Caco-2 (cell line): ENCODE measurements at regions not wholly inside any gene's neighbourhood (a gene's known extent, or its start where the extent isn't known, plus 50 kb on each side); places are given as distances from the start of the nearest gene placed in this dataset.
A peak's percentile ranks its signal among the peaks of the same experiment; 100 is the strongest.

ENCODE experiments used
- BruUV-seq: library from RNA; stranded (reverse); fragments of 400-500 nt; replicated peaks from 2 replicates; lab custom pipeline; 2021; lab: Mats Ljungman, UMichigan
- CTCF ChIA-PET: fragments of 300-600 bp; sonication (Branson Sonifier 250); formaldehyde crosslinking; loops from one replicate; lab custom pipeline; 2022; ENCODE audit warnings: antibody characterized with exemption; lab: Charles Lee
- POLR2A ChIA-PET: fragments of 300-600 bp; sonication (Branson Sonifier 250); formaldehyde crosslinking; loops from one replicate; lab custom pipeline; 2022; ENCODE audit warnings: antibody characterized with exemption; lab: Charles Lee
- DNase-seq, 2 experiments: peaks; one replicate each; pipeline versions ENCODE4 v3.0.0 to v3.0.0-alpha.2; 2020 to 2022
- H3K27me3 ChIP-seq: replicated peaks from 2 replicates; pipeline ENCODE4 v1.6.0; 2011; ENCODE audit warnings: low read length; ENCODE audit not compliant: control insufficient read depth, insufficient read depth
- H3K36me3 ChIP-seq: 2 replicates; pipeline ENCODE4 v1.5.1; 2011; ENCODE audit warnings: low read length; ENCODE audit not compliant: control insufficient read depth, insufficient read depth
- H3K4me1 ChIP-seq: fragments of 250-450 bp; sonication (Bioruptor Pico); 2 replicates; pipeline ENCODE4 v1.5.1; 2020; ENCODE audit warnings: mild to moderate bottlenecking
- H3K4me3 ChIP-seq: 2 replicates; pipeline ENCODE4 v1.5.1; 2011; ENCODE audit warnings: low read depth, mild to moderate bottlenecking, control low read depth, low read length
- H3K9me3 ChIP-seq: fragments of 250-450 bp; sonication (Bioruptor Pico); 2 replicates; pipeline ENCODE4 v1.5.1; 2020; ENCODE audit warnings: mild to moderate bottlenecking, moderate library complexity
- H3K27ac Mint-ChIP-seq: one replicate; pipeline ENCODE4 v1.8.0; 2022; ENCODE audit warnings: mixed read lengths; ENCODE audit not compliant: unreplicated experiment
- H3K27me3 Mint-ChIP-seq: one replicate; pipeline ENCODE4 v1.8.0; 2022; ENCODE audit warnings: mixed read lengths; ENCODE audit not compliant: insufficient read depth, unreplicated experiment
- H3K36me3 Mint-ChIP-seq: one replicate; pipeline ENCODE4 v1.8.0; 2022; ENCODE audit warnings: mild to moderate bottlenecking, mixed read lengths; ENCODE audit not compliant: insufficient read depth, unreplicated experiment
- H3K4me1 Mint-ChIP-seq: one replicate; pipeline ENCODE4 v1.8.0; 2022; ENCODE audit warnings: low read depth, mixed read lengths; ENCODE audit not compliant: unreplicated experiment
- H3K4me3 Mint-ChIP-seq: one replicate; pipeline ENCODE4 v1.8.0; 2022; ENCODE audit warnings: mild to moderate bottlenecking, moderate library complexity, mixed read lengths; ENCODE audit not compliant: unreplicated experiment
- H3K9me3 Mint-ChIP-seq: one replicate; pipeline ENCODE4 v1.8.0; 2022; ENCODE audit warnings: mixed read lengths; ENCODE audit not compliant: unreplicated experiment
- intact Hi-C: fragments of 100-400 bp; cut with micrococcal nuclease; formaldehyde crosslinking; loops from one replicate; pipeline ENCODE4 v1.10.0; 2022; ENCODE audit not compliant: unreplicated experiment
- TF ChIP-seq, protein P1 (sequence below), 2 experiments: fragments of 200-600 bp in 1 of 2; IDR thresholded peaks; 1 replicate in 1 of 2; 2 replicates in 1 of 2; pipeline versions ENCODE4 v1.5.1 to v1.8.0; 2011 to 2022; ENCODE audit warnings: antibody characterized with exemption in 1 of 2, control low read depth in 1 of 2, inconsistent platforms in 1 of 2, low read depth in 1 of 2, low read length in 1 of 2, mild to moderate bottlenecking in 1 of 2, moderate library complexity in 1 of 2; ENCODE audit not compliant: insufficient read depth in 1 of 2, severe bottlenecking in 1 of 2, unreplicated experiment in 1 of 2

DNA sequence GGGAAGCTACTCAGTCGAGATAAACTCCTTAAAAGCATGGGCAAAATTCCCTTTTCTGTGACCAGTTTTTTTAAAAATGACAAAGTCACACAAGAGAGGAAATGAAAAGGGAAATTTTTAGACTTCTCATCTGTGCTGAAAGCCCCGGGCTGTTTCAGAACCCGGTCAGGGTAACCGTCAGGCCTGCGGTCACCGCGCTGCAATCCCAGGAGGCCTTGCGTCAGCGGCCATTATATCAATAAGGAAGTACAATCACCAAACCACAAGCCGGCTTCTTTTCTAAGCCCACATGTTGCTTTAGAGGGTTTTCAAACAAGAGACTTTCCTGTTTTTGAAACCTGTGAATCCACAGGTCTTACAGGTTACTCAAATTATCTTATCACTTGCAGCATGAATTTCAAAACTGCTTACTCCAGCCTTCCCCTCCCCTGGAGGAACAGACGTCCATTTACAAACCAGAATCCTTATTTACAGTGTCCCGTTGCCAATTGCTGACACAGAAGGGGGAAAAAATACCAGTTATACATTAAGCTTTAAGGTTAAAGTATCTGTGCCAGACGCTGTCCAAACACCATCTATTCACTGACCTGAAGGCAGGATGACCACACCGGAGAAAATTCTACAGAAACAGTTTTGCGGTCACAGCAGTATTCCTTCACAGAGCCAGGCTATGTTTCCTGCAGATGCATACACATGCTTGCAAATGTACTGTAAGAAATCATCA lies 165.3 kb downstream of the TOMM20 start:
- peak; percentile 85 to 88 for DNase-seq
- intact Hi-C loops = loop anchor here (1.0 to 5.0 kb wide), 13 partner anchors 8 to 464 kb away; no protein-coding TSS in a partner anchor
- H3K36me3 Mint-ChIP-seq = peaks cover 19% of the 10 kb centered on the region
- no peaks in the 10 kb centered on the region for H3K27me3 ChIP-seq
- peaks cover 66% of the 10 kb centered on the region for H3K4me1 ChIP-seq
- no peaks in the 10 kb centered on the region for H3K27me3 Mint-ChIP-seq
- peak overlapping the region; percentile 6; the same call in 1 of the 2 replicates for H3K4me3 ChIP-seq
- ChIA-PET CTCF (interaction anchor here (0.7 to 2.3 kb wide), 4 partner anchors 11 to 453 kb away, joined by 3 to 8 read pairs (median 3); no protein-coding TSS in a partner anchor), POLR2A (interaction anchor here (0.6 to 2.8 kb wide), 5 partner anchors 11 to 239 kb away, joined by 3 to 20 read pairs (median 5); no protein-coding TSS in a partner anchor)
- H3K36me3 ChIP-seq = no peaks in the 10 kb centered on the region
- peak overlapping the region; percentile 78 for H3K4me3 Mint-ChIP-seq
- no peaks in the 10 kb centered on the region for H3K9me3 ChIP-seq
- no TSS peak for BruUV-seq
- peaks cover 76% of the 10 kb centered on the region for H3K4me1 Mint-ChIP-seq
- H3K9me3 Mint-ChIP-seq = no peaks in the 10 kb centered on the region
- H3K27ac Mint-ChIP-seq = peak overlapping the region; percentile 89
- TF ChIP-seq, protein P1, sequence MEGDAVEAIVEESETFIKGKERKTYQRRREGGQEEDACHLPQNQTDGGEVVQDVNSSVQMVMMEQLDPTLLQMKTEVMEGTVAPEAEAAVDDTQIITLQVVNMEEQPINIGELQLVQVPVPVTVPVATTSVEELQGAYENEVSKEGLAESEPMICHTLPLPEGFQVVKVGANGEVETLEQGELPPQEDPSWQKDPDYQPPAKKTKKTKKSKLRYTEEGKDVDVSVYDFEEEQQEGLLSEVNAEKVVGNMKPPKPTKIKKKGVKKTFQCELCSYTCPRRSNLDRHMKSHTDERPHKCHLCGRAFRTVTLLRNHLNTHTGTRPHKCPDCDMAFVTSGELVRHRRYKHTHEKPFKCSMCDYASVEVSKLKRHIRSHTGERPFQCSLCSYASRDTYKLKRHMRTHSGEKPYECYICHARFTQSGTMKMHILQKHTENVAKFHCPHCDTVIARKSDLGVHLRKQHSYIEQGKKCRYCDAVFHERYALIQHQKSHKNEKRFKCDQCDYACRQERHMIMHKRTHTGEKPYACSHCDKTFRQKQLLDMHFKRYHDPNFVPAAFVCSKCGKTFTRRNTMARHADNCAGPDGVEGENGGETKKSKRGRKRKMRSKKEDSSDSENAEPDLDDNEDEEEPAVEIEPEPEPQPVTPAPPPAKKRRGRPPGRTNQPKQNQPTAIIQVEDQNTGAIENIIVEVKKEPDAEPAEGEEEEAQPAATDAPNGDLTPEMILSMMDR (IDR thresholded peaks at IDR 0.05; ENCODE audit: insufficient read depth in 1 of 2, low read depth in 1 of 2, low read length in 1 of 2, severe bottlenecking in 1 of 2, unreplicated experiment in 1 of 2) = no peak

DNA sequence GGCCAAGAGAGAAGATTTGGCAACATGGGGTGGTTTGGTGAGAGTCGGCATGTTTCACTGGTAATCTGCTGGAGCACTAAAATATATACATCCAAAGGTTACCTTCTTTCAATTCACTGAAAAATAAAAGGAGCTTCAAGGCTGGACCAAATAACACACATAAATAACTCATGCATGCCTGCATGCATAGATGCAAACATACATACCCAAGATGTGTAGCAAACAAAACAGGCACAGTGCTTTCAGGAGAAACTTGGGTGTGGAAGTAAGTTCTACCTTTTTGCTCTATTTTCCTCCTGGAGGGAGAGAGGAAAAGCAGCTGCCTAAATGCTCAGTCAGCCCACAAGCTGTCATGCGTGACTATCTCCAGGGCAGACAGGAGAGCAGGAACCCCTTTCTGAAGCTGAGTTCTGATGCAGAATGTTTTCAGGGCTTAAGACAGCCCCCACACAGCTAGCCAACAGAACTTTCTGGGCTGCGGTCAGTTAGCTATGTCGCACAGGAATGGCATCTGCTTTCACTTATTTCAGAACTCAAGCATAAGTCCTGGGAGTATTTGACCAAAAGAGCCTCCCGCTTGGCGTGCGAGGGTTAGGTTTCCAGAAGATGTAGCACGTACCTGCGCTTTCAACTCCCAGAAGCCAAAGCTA lies 166.2 kb downstream of the TOMM20 start:
- Histone ChIP-seq H3K4me3 (no peak overlapping the region), H3K36me3 (no peaks in the 10 kb centered on the region), H3K4me1 (peaks cover 75% of the 10 kb centered on the region), H3K9me3 (no peaks in the 10 kb centered on the region), H3K27me3 (no peaks in the 10 kb centered on the region)
- Mint-ChIP-seq H3K36me3 (peaks cover 19% of the 10 kb centered on the region), H3K4me1 (peaks cover 76% of the 10 kb centered on the region), H3K27me3 (no peaks in the 10 kb centered on the region), H3K27ac (peak overlapping the region; percentile 89), H3K4me3 (peak overlapping the region; percentile 78), H3K9me3 (no peaks in the 10 kb centered on the region)
- no TSS peak for BruUV-seq
- CTCF ChIA-PET = interaction anchor here (2.3 kb wide), 1 partner anchor 121 kb away, joined by 8 read pairs; no protein-coding TSS in a partner anchor
- no peak for DNase-seq
- POLR2A ChIA-PET = interaction anchor here (0.5 to 2.8 kb wide), 5 partner anchors 12 to 238 kb away, joined by 4 to 20 read pairs (median 5); no protein-coding TSS in a partner anchor
- TF ChIP-seq, protein P1 (IDR thresholded peaks at IDR 0.05; ENCODE audit: insufficient read depth in 1 of 2, low read depth in 1 of 2, low read length in 1 of 2, severe bottlenecking in 1 of 2, unreplicated experiment in 1 of 2) = no peak
- intact Hi-C loops = loop anchor here (2.0 to 5.0 kb wide), 3 partner anchors 36 to 100 kb away; no protein-coding TSS in a partner anchor
